SHP77 treated with DMSO at 0.1 percent for 48 hours (cell line): ENCODE measurements at regions not wholly inside any gene's neighbourhood (a gene's known extent, or its start where the extent isn't known, plus 50 kb on each side); places are given as distances from the start of the nearest gene placed in this dataset.
"Not testable (repeated sequence)": the region's sequence is repeated elsewhere in the genome, so short reads cannot be mapped to it uniquely, and the experiment has no call there.

Experiments
- DNase-seq: peaks from one replicate; lab custom pipeline; 2025; lab: John Stamatoyannopoulos, UW

GRCh38 chr6:12546410-12547002, 170.1 kb upstream of the PHACTR1 start:
- no peak for DNase-seq

DNA sequence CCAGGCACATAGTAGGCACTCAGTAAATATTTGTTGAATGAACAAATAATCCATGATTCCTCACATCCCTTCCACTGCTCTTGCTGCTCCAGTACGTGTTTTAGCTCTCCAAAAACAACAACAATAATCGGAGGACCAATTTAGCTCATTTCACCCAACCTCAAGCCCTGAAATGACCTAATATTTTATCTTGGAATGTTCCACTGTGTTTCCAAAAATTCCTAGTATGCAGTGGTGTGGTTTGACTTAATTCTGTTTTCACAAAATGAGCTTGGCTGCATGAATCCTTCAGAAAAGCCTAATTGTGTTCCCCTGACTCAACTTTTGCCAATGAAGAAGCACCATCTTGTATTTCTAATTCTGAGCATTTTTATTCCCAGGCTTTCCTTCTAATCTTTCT, 168.0 kb upstream of the PHACTR1 start:
- no peak for DNase-seq

GRCh38 chr6:12549445-12549844, 167.1 kb upstream of the PHACTR1 start:
- not testable (repeated sequence) for DNase-seq

DNA sequence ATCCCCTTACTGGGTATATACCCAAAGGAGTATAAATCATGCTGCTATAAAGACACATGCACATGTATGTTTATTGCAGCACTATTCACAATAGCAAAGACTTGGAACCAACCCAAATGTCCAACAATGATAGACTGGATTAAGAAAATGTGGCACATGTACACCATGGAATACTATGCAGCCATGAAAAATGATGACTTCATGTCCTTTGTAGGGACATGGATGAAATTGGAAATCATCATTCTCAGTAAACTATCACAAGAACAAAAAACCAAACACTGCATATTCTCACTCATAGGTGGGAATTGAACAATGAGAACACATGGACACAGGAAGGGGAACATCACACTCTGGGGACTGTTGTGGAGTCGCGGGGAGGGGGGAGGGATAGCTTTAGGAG, 161.7 kb upstream of the PHACTR1 start:
- DNase-seq, result not testable (repeated sequence)

DNA sequence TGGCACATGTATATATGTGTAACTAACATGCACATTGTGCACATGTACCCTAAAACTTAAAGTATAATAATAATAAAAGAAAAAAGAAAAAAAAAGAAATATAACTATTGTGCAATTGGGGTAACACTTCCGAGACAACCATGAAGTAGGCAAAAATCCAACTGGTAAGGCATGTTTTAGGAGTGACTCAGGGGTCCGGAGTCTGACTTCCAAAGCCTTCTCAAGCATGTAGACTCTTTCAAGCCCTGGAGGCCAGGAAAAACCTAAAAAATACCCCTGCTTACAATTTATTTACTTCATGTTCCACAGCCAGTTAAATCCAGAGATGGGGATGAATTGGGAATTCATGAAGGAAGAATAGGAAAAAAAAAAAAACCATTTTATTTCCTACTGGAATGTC, 161.3 kb upstream of the PHACTR1 start:
- no peak for DNase-seq

GRCh38 chr6:12555781-12556180, 160.8 kb upstream of the PHACTR1 start:
- no peak for DNase-seq

- no peak for DNase-seq
These were observed 158.8 kb upstream of the PHACTR1 start for GRCh38 chr6:12557765-12558164.

GRCh38 chr6:12560315-12560714, 156.3 kb upstream of the PHACTR1 start:
- no peak for DNase-seq

DNA sequence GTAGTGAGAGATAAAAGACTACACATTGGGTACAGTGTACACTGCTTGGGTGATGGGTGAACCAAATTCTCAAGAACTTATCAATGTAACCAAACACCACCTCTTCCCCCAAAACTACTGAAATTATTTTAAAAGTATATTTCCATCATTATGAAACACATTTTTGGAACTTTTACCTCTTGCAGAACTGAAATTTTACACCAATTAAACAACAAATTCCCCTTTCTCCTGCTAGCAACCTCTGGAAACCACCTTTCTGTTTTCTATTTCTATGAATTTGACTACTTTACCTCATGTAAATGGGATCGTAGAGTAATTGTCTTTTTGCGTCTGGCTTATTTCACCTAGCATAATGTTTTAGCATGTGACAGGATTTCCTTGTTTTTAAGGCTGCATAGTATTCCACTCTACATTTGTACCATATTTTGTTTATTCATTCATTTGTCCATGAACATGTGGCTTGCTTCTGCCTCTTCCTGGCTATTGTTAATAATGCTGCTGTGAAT, 149.9 kb upstream of the PHACTR1 start:
- DNase-seq, result no peak

DNA sequence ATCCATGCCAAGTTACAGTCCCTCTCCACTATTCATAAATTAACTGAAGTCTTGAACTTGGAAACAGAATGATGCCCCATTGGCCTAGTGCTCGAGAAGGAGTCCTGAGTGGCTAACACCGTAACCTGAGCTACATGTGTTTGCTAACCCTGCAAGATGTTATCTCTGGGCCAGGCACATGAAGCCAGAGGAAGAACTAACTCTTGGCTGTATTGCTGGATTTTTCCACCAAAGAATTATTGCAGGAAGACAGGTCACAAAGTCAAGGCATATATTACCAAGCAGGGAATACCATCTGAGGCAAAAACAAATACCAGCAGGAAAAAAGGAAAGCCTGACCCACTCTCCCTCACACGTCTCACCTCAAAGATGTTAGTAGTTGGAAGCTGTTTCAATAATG, 148.9 kb upstream of the PHACTR1 start:
- no peak for DNase-seq

DNA sequence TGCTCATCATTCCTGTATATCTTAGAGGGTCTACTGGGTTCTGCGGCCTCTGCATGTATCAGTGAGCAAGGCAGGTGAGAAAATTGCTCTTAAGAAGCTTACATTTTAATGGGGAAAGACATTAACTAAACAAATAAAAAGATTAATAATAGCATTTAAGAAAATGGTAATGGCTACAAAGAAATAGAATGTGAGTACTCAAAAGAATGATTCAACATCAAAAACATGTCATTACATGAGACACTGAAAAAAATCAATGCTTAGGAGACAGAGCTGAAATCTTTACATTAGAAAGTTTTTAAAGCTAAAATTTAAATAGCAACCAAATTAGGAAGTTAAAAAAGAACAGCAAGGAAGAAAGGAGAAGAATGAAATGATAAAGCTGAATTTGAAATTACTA, 146.9 kb upstream of the PHACTR1 start:
- DNase-seq, result no peak

GRCh38 chr6:12570461-12571030, 146.0 kb upstream of the PHACTR1 start:
- no peak for DNase-seq

DNA sequence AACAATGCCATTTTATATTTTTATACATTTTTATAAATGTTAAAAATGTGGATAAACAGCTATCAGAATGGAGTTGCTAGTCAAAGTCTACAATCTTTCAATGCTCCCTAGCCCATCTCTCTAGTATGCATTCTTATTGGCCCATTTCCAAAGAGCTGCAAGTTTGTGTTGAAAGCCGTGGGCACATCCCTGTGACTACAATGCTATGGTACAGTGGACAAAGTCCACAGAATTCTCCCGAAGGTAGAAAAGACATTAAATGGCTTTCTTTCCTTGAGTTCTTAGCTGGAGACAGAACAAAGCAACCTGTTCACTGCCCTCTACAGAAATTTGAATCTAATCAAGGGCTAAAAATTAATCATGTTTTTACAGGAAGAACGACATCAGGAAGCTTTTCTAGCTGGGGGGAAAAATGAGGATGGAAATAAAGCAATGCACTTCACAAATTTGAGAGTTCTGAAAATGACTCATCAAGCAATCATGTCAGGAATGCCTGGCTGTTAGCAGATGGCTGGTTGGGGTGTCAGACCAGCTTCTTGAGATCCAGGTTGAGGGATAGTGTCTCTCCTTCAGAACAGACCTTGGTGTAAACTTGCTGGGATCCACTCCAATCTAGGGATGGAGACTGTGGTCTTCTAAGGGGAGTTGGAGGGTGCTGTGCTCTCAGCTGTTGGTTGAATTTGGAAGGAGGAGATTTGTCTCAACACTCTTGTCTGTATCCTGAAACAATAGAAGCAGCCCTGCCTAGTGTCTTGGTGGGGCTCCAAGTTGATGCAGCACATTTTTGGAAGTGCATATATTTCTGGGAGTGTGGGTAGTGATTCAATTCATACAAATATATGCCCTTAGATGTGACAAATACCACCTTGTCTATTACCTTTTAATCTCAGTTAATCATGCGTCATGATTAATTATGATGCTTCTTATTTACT, 143.4 kb upstream of the PHACTR1 start:
- no peak for DNase-seq

- no peak for DNase-seq
These were observed 140.6 kb upstream of the PHACTR1 start for GRCh38 chr6:12575961-12576360.

DNA sequence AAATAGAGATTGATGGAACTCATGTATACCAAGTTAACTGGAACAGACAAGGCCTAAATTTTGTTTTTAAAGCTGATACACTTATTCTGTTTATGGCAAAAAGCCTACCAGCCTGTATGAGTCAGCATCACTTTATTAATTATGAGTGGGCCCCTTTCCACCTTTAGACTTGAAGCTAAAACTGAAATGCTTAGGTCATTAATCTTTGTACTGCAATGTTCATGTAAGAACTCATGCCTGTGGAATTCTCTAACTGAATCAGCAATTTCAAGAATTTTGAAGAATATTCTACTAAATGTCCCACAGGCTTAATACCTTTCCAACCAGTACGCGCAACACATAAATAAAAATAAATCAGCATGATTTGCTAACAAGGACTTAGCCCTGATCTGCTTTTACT, 140.2 kb upstream of the PHACTR1 start:
- no peak for DNase-seq

DNA sequence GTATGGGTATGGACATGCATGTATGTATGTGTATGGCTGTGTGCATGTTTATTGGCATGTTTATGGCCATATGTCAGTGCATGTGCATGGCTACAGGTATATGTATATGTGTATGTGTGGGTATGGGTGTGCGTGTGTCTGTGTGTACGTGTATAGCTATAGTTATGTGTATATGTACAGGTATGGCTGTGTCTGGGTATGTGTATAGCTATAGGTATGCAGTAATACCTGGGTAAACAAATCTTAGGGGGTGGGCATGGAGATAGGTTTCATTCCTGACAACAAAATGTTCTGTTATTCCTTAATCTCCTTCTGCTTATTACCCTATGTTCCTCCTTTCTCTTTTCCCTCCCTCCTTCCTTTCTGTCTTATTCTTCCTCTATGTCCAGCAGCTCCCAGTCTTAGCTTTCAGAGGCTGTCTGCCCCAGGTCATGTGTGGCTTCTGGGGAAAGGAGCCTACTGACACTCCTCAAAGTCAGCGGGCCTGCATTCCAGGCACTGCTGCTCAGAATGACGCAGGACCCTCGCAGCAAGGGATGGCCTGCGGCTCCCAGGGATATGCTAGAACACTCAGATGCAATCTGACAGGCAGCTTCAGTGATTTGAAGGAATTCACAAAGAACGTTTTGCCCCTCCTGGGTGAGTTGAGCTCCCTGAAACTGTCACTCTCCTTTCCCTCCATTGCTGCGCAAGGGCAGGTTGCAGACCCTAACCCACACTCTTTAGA, 139.3 kb upstream of the PHACTR1 start:
- no peak for DNase-seq

DNA sequence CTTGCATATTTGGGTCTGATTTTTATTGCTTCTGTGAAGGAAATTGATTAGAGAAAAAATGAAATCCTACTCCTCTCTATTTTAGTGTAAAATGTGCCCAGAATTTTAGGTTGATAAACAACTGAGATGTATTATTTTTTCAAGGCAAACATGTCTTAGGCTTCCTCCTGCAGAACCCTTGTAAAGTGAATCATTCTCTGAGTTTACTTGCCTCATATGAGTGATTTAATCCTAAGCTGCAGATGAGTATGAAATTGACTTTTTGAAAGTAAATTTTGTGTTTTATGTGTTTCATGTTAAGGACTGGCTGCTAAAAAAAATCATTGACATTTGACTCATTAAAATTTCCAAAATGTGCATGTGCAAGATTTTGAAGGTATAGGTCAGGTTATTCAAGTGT, 138.5 kb upstream of the PHACTR1 start:
- no peak for DNase-seq

- no peak for DNase-seq
These were observed 137.8 kb upstream of the PHACTR1 start for GRCh38 chr6:12578751-12579150.

DNA sequence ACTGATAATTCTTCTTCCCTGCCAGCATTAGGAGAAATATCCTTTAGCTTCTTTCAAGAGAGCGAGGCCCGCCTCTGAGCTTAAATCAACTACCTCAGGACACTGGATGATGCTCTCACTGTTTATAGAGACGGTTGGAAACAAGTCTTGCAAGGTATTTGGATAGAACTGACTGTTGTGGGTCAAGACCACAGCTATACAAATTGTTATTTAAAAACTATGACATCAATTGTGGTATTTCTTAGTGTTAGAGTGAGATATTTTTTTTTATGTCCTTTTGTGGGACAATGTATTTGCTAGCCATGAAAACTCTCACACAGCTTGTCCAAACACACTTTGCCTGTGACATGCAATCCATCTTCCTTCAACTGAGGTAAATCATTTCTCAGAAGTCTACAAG, 136.3 kb upstream of the PHACTR1 start:
- DNase-seq, result no peak

GRCh38 chr6:12582421-12583110, 134.0 kb upstream of the PHACTR1 start:
- DNase-seq, result no peak

DNA sequence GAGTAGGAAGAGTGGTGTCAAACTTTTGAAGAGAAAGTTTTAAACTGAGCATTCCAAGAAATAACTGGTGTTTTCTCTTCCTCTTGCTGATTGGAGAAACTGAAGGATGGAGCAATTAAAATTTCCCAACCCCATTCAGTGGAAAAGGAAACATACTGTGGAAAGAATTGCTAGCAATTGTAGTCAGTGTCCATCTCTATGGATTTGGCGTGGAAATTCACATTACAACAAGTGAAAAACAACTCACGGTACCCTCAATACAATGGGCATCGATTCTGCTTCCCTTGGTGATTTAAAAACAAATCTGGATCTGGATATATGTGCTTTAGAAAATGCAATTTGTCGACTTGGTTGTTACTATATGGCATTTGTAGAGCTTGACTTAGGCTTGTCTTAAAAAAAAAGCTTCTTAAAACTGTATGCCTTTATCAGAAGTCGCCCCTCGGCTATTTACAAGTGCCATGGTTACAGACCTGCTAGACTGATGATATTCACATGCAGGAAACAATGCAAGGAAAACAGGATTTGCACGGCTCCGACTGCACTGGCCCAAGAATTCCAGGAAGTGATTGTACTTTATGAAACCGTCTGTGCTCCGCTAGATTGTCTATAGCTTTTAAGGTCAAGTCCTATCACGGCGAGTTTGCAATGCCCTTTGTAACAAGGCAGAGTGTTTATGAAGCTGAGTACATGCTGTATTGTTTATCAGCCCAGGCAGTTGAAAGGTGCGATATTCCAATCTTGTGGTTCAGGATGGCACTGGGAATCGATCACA, 131.7 kb upstream of the PHACTR1 start:
- DNase-seq, result no peak
